HPDE6-E6E7 (cell line): ENCODE measurements at regions not wholly inside any gene's neighbourhood (a gene's known extent, or its start where the extent isn't known, plus 50 kb on each side); places are given as distances from the start of the nearest gene placed in this dataset.

Experiments used
- DNase-seq: peaks from one replicate; pipeline ENCODE4 v3.0.0; 2011; ENCODE audit warnings: missing footprints; ENCODE audit errors: extremely low spot score

DNA sequence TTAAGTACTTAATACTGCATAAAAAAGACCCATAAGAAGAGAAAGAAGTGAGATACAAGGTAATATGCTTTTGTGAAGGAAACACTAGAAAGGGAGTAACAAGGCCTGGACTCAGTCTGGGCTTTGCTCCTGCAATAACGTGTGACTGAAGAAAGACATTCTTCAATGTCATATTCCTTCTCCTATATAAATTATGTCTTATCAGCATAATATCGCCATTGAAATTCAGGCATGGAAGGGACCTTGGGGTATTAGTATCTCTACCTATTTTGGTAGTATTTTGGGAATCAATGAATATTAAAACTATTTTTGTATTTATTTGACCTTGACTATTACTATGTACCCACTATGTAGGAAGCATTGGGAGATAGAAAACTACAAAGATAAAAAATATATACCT, 62.2 kb upstream of the GIMD1 start:
- DNase-seq: no peak

DNA sequence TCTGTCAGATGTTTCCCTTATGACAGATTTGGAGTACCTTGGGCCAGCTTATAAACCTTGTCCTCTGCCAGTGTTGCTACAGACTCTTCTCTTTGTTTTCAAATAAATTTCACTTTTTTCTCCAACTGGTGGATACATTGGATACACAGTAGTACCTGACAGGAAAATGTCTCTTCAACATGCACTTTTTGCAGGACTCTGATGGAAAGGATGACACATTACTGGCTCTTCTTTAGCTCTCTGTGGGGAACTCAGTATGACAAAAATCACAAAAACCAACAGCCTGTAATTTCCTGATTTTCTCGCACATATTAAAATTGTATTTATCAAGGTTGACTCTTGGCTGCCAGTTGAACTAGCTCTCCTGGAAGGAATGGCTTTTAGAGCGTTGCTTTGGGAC, 61.3 kb upstream of the GIMD1 start:
- DNase-seq: no peak

GRCh38 chr4:106426069-106426468, 57.5 kb upstream of the GIMD1 start:
- no peak for DNase-seq

GRCh38 chr4:106425576-106425975, 57.0 kb upstream of the GIMD1 start:
- no peak for DNase-seq

DNA sequence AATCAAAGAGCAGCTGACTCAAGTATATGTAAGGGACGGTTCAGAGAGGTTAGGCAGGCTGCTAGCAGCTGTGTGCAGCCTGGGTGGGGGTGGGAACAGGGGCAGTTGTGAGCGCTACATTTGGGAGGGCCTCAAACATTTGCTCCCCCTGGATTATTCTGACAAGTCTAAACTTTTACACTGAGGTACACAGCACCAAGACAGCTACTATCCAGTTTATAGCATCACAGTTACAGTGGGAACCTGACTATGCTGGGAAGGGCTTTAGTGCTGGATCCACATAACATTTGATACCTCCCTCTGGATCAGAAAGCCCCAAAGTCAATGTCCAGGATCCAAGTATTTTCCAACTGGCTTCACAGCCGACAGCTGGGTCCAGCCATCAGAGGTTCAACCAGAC, 55.8 kb upstream of the GIMD1 start:
- DNase-seq: no peak

GRCh38 chr4:106423791-106424190, 55.2 kb upstream of the GIMD1 start:
- no peak for DNase-seq

DNA sequence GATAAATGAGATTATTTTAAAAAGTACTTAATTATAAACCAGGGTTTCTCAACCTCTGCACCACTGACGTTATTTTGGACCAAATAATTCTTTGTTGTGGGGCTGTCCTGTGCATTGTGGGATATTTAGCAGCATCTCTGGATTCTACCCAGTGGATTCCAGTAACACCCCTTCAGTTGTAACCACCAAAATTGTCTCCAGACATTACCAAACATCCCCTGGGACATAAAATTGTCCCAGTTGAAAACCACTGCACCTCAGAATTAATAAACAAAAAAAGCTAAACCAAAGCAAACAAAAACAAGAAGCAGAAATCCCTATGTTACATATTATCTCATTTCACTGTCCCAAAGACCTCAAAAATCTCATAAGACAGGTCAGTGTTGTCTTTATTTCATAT, 54.2 kb upstream of the GIMD1 start:
- DNase-seq: no peak

- no peak for DNase-seq
These were observed 53.1 kb upstream of the GIMD1 start for GRCh38 chr4:106421441-106422296.

DNA sequence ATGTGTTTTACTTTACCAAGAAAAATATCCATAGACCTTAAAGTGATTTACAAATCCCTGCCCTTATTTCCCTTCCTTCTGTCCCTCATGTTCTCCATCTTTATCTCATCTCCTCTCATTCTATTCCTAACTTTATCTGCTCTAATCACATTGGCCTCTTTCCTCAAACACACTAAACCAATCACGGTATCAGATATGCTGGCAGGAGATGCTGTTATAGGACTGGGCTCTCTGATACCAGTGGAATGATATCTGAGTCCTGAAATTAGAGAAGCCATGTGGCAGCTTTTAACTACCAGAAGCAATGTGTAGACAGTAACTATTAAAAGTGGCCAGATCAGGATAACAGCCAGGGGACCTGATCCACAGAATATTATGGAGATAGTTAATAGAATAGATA, 49.9 kb upstream of the GIMD1 start:
- DNase-seq: no peak
